MM.1S (cell line): ENCODE measurements at regions not wholly inside any gene's neighbourhood (a gene's known extent, or its start where the extent isn't known, plus 50 kb on each side); places are given as distances from the start of the nearest gene placed in this dataset.

Experiments
- DNase-seq: peaks from one replicate; pipeline ENCODE4 v3.0.0-alpha.2; 2015
- H2AFZ ChIP-seq: fragments of 300-600 bp; sonication (generic); 2 replicates; pipeline ENCODE4 v1.6.0; 2016; ENCODE audit warnings: antibody characterized with exemption, low read length
- H3F3A ChIP-seq: fragments of 300-600 bp; sonication (generic); 2 replicates; pipeline ENCODE4 v1.6.1; 2016; ENCODE audit warnings: mild to moderate bottlenecking, antibody characterized with exemption, low read length, moderate library complexity, mixed read lengths; ENCODE audit not compliant: insufficient read depth
- H3K27ac ChIP-seq: fragments of 300-600 bp; sonication (generic); 2 replicates; pipeline ENCODE4 v1.5.1; 2016; ENCODE audit warnings: mild to moderate bottlenecking, low read length
- H3K27me3 ChIP-seq: fragments of 300-600 bp; sonication (generic); replicated peaks from 2 replicates; pipeline ENCODE4 v1.6.0; 2016; ENCODE audit warnings: low read length; ENCODE audit not compliant: insufficient read depth
- H3K36me3 ChIP-seq: fragments of 300-600 bp; sonication (generic); replicated peaks from 2 replicates; pipeline ENCODE4 v1.6.1; 2016; ENCODE audit warnings: mild to moderate bottlenecking, low read length, mixed read lengths; ENCODE audit not compliant: insufficient read depth
- H3K4me1 ChIP-seq: fragments of 300-600 bp; sonication (generic); 2 replicates; pipeline ENCODE4 v1.6.1; 2016; ENCODE audit warnings: low read length, mixed read lengths
- H3K4me2 ChIP-seq: fragments of 300-600 bp; sonication (generic); 2 replicates; pipeline ENCODE4 v1.6.0; 2016; ENCODE audit warnings: low read depth, low read length
- H3K4me3 ChIP-seq: fragments of 300-600 bp; sonication (generic); 2 replicates; pipeline ENCODE4 v1.5.1; 2016; ENCODE audit warnings: low read length, mixed read lengths
- H3K79me2 ChIP-seq: fragments of 300-600 bp; sonication (generic); 2 replicates; pipeline ENCODE4 v1.6.1; 2016; ENCODE audit warnings: mixed run types, low read length, mixed read lengths
- H3K9ac ChIP-seq: fragments of 300-600 bp; sonication (generic); 2 replicates; pipeline ENCODE4 v1.6.1; 2016; ENCODE audit warnings: low read length, mixed read lengths
- H3K9me2 ChIP-seq: fragments of 300-600 bp; sonication (generic); replicated peaks from 2 replicates; pipeline ENCODE4 v1.6.1; 2016; ENCODE audit warnings: mild to moderate bottlenecking, low read length, mixed read lengths; ENCODE audit not compliant: insufficient read depth
- H3K9me3 ChIP-seq: fragments of 300-600 bp; sonication (generic); replicated peaks from 2 replicates; pipeline ENCODE4 v1.6.1; 2016; ENCODE audit warnings: mild to moderate bottlenecking, low read length, mixed read lengths; ENCODE audit not compliant: insufficient read depth
- H4K20me1 ChIP-seq: fragments of 300-600 bp; sonication (generic); 2 replicates; pipeline ENCODE4 v1.6.1; 2016; ENCODE audit warnings: mild to moderate bottlenecking, low read length, moderate library complexity, mixed read lengths; ENCODE audit not compliant: insufficient read depth
- EZH2 ChIP-seq: fragments of 300-600 bp; sonication (generic); optimal IDR thresholded peaks from 2 replicates; pipeline ENCODE3; 2017; ENCODE audit warnings: low read depth, mild to moderate bottlenecking, antibody characterized with exemption, low read length, mixed read lengths
- EZH2phosphoT487 ChIP-seq: fragments of 300-600 bp; sonication (generic); IDR thresholded peaks from 2 replicates; pipeline ENCODE4 v1.6.1; 2018; ENCODE audit warnings: antibody characterized with exemption, low read length
- TF ChIP-seq, protein P1 (sequence below): fragments of 300-600 bp; sonication (generic); IDR thresholded peaks from 2 replicates; pipeline ENCODE4 v1.5.1; 2016; ENCODE audit warnings: antibody characterized with exemption, low read length, mixed read lengths

GRCh38 chr14:89540830-89541470, 123.9 kb upstream of the FOXN3 start:
- H4K20me1 ChIP-seq = no peaks in the 10 kb centered on the region
- H3K9me2 ChIP-seq = no peaks in the 10 kb centered on the region
- H3K27ac ChIP-seq = no peak overlapping the region
- H2AFZ ChIP-seq = no peak overlapping the region
- H3K36me3 ChIP-seq = no peaks in the 10 kb centered on the region
- no peak overlapping the region for H3K4me2 ChIP-seq
- H3K9me3 ChIP-seq = no peaks in the 10 kb centered on the region
- no peak for DNase-seq
- no peak overlapping the region for H3K9ac ChIP-seq
- no peaks in the 10 kb centered on the region for H3F3A ChIP-seq
- no peaks in the 10 kb centered on the region for H3K4me1 ChIP-seq
- H3K4me3 ChIP-seq = no peak overlapping the region
- H3K27me3 ChIP-seq = no peaks in the 10 kb centered on the region
- TF ChIP-seq, protein P1, sequence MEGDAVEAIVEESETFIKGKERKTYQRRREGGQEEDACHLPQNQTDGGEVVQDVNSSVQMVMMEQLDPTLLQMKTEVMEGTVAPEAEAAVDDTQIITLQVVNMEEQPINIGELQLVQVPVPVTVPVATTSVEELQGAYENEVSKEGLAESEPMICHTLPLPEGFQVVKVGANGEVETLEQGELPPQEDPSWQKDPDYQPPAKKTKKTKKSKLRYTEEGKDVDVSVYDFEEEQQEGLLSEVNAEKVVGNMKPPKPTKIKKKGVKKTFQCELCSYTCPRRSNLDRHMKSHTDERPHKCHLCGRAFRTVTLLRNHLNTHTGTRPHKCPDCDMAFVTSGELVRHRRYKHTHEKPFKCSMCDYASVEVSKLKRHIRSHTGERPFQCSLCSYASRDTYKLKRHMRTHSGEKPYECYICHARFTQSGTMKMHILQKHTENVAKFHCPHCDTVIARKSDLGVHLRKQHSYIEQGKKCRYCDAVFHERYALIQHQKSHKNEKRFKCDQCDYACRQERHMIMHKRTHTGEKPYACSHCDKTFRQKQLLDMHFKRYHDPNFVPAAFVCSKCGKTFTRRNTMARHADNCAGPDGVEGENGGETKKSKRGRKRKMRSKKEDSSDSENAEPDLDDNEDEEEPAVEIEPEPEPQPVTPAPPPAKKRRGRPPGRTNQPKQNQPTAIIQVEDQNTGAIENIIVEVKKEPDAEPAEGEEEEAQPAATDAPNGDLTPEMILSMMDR = no peak
- no peak for TF ChIP-seq EZH2
- TF ChIP-seq EZH2phosphoT487 = no peak
- no peaks in the 10 kb centered on the region for H3K79me2 ChIP-seq

DNA sequence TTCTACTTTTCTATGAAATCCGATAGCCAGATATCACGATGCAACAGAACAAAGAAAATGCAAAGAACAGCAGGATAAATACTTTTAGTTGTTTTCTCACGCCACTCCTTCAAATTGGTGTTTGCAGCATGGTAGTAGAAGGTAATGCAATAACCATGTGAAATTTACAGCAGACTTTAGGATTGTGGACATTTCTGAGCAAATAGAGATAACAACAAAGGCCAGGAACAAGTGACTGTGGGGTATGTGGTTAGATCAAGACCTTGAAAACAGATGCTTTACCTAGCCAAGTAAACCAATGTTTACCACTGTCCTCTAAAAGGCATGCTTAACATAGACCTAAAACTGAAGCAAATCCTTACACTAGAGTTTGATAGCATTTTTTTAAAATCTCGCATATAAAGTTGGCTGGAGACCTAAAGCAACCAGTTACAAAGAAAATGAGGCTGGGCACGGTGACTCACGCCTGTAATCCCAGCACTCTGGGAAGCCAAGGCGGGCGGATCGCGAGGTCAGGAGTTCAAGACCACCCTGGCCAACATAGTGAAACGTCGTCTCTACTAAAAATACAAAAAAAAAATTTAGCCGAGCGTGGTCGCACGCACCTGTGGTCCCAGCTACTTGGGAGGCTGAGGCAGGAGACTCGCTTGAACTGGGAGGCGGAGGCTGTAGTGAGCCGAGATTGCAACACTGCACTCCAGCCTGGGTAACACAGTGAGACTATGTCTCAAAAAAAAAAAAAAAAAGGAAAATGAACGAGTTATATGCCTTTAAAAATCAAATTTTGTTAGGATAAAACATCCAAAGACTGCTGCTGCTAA, 123.2 kb upstream of the FOXN3 start:
- TF ChIP-seq EZH2phosphoT487 (no peak), EZH2 (no peak)
- TF ChIP-seq, protein P1 = no peak
- Histone ChIP-seq H3K36me3 (no peaks in the 10 kb centered on the region), H3K27me3 (no peaks in the 10 kb centered on the region), H3K4me3 (no peak overlapping the region), H3K9me2 (no peaks in the 10 kb centered on the region), H3K4me2 (no peak overlapping the region), H3K4me1 (no peaks in the 10 kb centered on the region), H4K20me1 (no peaks in the 10 kb centered on the region), H3K9me3 (no peaks in the 10 kb centered on the region), H2AFZ (no peak overlapping the region), H3K79me2 (no peaks in the 10 kb centered on the region), H3K9ac (no peak overlapping the region), H3F3A (no peaks in the 10 kb centered on the region), H3K27ac (no peak overlapping the region)
- DNase-seq = no peak

GRCh38 chr14:89537911-89538310, 120.9 kb upstream of the FOXN3 start:
- Histone ChIP-seq H3K27me3 (no peaks in the 10 kb centered on the region), H3K36me3 (no peaks in the 10 kb centered on the region), H3K4me2 (no peak overlapping the region), H3K79me2 (no peaks in the 10 kb centered on the region), H3K9me2 (no peaks in the 10 kb centered on the region), H4K20me1 (no peaks in the 10 kb centered on the region), H3K4me1 (no peaks in the 10 kb centered on the region), H3K9ac (no peak overlapping the region), H3F3A (no peaks in the 10 kb centered on the region), H3K27ac (no peak overlapping the region), H3K9me3 (no peaks in the 10 kb centered on the region), H3K4me3 (no peak overlapping the region), H2AFZ (no peak overlapping the region)
- no peak for DNase-seq
- TF ChIP-seq, protein P1 = no peak
- no peak for TF ChIP-seq EZH2phosphoT487
- no peak for TF ChIP-seq EZH2
